Ammon's horn (tissue), 1 donor: ENCODE measurements at regions not wholly inside any gene's neighbourhood (a gene's known extent, or its start where the extent isn't known, plus 50 kb on each side); places are given as distances from the start of the nearest gene placed in this dataset.
"Not testable (repeated sequence)": the region's sequence is repeated elsewhere in the genome, so short reads cannot be mapped to it uniquely, and the experiment has no call there.

ENCODE experiments used
- DNase-seq: peaks from one replicate; pipeline ENCODE4 v3.0.0-alpha.2; 2016; ENCODE audit warnings: low spot score

DNA sequence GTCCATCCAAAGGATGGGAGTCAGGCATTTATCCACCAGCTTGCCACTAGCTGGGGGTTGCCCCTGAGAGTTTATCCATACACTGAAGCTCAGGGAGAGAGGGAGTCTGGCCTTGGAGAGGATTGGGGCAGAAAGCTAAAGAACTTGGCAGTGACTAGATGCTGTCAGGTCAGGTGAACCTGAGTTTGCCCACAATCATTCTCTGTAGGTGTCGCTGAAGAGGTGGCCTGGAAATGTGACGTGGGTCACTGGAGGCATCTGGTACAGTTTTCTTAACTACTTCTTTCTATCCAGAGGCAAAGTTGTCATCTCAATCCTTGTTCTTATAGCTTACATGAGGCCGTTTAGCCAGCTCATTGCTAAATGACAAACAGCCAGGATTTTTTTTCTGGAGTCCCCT lies 298.0 kb upstream of the CTNNB1 start:
- DNase-seq: no peak

DNA sequence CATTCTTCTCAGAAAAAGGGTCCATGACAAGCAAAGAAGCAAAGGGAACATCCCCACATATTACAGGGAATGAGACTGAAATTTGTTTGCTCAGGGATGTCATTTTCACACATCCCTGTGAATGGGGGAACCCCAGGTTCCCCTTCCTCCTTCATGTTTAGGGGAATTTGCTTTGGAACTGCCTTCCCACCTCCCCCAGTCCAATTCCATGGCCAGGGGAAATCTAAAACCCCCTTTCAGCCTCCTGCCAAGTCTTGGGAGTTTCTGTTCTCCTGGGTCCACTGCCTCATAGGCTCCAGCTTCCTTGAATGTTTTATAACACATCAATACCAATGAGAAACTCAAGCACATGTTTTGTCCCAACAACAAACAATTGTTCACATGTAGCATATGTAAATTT lies 297.5 kb upstream of the CTNNB1 start:
- no peak for DNase-seq

DNA sequence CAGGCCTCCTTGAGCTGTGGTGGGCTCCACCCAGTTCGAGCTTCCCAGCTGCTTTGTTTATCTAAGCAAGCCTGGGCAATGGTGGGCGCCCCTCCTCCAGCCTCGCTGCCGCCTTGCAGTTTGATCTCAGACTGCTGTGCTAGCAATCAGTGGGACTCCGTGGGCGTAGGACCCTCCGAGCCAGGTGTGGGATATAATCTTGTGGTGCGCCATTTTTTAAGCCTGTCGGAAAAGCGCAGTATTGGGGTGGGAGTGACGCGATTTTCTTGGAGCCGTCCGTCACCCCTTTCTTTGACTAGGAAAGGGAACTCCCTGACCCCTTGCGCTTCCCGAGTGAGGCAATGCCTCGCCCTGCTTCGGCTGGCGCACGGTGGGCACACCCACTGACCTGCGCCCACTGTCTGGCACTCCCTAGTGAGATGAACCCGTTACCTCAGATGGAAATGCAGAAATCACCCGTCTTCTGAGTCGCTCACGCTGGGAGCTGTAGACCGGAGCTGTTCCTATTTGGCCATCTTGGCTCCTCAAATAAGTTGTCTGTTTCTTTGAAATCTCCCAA lies 291.3 kb upstream of the CTNNB1 start:
- DNase-seq: not testable (repeated sequence)

DNA sequence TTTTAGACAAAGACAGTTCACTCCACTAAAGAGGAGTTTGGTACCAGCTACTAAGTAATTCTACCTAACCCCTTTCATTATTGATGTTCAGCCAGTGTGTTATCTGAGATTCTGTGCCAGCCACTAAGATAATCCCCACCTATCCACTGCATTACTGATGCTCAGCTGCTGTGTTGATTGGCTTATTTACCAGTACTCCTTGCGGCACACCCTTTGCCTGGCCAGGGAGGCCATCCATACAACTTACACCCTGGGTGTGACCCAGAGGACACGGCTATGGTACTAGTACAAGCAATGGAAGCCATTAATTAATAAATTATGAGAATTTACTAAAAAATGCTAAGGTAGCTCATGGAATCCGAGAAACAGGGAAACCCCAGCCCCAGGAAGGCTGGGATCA lies 290.7 kb upstream of the CTNNB1 start:
- DNase-seq: no peak

DNA sequence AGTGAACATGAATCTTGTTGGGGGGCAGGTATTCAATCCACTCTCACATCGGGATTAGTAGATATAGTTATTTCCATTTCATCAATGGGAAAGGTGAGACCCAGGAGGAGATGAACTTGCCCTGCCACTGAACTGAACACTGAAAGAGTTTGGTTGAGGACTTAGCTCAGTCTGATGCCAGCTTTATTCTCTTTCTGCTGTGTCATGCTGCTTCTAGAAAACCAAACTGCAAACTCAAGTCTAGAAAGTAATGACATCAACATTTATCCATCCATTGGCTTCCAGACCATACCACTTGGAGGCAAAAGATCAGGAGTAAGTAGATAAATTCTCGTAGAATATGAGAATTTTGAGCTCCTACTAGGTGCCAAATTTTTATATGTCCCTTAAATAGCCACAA lies 288.0 kb upstream of the CTNNB1 start:
- DNase-seq: no peak

DNA sequence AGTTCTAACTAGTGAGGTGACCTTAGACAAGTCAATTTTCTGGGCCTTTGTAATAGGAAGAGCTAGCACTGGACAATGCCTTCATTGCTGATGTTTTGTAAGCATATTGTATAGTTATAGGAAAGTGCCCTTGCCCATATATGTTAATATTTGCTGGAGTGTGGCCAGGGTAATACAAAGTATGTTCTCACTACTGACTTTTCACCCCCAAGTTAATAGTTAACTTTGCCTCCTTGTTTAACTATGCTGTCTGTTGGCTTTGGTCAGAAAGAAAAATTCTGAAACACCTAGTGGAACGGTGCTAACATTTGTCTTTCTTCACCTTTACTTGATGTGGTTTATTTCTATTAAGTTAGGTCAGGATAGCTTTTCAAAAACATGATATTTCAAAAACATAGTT lies 287.4 kb upstream of the CTNNB1 start:
- no peak for DNase-seq

DNA sequence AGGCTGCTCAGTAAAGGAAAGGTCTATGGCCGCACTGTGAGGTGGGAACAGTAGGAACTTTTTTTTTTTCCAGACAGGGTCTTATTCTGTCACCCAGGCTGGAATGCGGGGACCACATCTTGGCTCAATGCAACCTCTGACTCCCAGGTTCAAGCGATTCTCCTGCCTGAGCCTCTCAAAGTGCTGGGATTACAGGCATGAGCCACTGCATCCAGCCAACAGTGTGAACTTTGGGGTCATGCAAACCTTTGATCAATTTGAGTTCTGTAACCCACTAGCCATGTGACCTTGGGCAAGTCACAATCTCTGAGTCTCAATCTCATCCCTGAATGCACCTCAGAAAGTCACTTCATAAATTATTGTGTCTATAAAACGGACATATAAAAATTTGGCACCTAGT lies 286.8 kb upstream of the CTNNB1 start:
- no peak for DNase-seq

DNA sequence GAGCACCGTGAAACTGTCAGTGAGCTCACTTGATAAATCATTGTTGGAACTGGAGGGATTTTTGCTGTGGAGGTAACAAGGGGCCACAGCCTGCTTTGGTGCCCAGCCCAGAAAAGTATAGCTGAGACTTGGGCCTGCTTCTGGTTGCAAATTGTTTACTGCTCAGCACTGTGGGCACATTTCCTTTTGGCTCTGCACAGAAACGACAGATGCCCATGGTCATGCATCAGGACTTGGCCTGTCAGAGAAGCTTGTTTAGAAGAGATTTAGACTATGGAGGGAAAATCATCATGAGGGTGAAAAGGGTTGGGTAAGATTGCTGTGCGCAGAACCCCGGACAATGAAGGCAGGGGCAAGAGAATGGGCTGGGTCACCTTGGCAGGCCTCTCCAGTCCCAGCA lies 286.1 kb upstream of the CTNNB1 start:
- DNase-seq: no peak

DNA sequence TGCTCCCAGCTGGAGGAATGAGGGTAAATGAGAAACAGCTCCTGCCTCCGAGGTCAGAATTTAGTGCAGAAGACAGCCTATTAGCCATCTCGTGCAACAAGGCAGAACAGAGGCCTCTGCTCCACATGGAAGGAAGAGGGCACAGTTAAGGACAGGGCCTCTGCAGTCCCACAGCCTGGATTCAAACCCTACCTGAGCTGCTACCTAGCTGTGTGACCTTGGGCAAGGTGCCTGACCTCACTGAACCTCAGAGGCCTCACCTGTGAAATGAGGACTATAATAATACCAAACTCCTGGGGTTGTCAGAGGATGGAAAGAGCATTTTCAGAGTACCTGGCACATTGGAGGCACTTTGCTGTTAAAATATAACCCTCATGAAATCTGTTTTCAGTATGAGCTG lies 285.7 kb upstream of the CTNNB1 start:
- DNase-seq: no peak

DNA sequence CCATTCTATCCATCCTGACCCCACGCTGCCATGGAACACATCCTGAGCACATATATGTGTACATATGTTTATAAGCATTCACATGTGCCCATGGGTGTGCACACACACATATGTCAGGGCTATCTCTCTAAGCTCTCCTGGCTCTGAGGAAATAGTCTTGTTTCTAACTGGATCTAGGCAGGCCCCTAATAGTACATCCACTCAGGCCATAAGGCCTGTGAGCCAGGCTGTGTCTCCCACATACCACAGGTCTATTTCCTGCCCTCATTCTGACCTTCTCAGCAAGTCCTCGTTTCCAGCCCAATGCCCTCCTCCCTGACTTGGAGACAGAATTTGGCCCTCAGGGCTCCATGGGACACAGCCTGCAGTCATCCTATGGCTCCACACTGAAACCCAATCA lies 284.8 kb upstream of the CTNNB1 start:
- DNase-seq: no peak

DNA sequence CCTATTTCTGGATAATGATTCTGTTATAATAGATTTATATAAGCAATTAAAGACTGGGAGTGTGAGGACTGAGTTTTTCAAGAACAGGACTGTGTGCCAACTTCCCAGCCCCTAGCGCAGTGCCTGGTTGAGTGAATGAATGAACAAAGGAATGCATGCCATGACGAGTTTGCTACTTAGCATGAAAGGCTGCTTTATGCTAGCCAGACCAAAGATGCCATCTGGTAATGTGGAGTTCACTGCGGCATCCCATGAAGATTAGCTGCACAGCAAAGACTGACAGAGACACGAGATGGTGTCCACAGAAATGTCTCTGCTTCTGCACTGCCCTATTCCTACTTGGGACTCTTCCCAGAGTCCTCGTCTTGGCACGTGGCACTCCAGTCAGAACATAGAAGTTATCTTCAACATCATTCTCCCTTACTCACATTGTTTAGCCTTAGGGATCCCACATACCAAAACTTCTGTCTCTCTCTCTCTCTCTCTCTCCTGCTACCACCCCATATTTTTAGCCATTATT lies 283.9 kb upstream of the CTNNB1 start:
- DNase-seq: peak; percentile 64

DNA sequence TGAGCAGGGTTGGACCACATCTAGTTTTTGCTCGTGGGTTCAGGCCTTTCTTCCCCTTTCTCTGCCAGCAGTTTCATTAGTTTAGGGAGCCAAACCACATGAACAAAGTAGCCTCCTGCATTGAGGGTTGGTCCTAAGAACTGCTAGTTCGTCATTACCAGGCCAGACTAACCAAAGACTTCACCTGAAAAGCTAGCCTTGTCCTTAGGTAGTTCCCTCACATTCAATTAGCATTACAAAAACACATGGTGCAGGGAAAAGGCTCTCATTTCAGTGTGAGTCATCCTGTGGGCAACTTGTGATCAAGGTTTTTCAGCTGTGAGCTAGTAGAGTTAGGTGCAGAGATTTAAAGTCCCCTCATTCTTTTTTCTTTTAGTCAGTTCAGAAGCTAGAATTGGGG lies 279.3 kb upstream of the CTNNB1 start:
- DNase-seq: no peak

DNA sequence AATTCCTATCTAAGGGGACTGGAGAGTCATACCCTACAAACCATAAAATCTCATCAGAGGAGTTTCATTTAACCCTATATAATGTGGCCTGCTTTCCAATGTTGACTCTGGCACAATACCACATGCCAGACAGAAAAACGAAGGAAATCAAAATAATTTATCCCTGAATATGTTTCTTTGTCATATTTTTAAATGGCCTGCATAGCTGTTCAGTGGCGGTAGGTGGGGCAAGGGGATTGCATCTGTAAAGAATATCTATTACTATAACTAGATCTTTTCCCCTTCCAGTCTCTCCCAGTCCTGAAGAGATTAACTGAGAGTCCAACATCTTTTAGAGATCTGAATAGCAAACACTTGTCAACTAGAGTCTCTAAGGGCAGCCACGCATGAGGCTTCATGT lies 278.1 kb upstream of the CTNNB1 start:
- DNase-seq: no peak

DNA sequence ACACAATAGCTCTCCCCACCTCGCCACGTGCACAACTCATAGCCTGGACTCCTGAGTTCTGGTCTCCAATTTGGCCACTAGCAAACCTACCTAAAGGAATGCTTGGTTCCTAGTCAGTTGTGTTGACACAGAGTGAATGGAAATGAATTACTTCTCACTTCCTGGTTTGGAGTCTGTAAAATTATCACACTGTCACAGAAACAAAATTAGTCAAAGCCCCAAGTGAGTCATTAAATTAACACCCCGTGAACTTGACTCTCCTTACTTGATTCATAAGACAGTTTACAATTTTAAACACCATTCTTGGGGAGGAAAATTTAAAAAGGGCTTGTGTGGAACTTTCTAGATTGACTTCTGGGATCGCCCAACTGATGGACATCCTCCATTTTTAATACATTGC lies 276.2 kb upstream of the CTNNB1 start:
- DNase-seq: no peak

DNA sequence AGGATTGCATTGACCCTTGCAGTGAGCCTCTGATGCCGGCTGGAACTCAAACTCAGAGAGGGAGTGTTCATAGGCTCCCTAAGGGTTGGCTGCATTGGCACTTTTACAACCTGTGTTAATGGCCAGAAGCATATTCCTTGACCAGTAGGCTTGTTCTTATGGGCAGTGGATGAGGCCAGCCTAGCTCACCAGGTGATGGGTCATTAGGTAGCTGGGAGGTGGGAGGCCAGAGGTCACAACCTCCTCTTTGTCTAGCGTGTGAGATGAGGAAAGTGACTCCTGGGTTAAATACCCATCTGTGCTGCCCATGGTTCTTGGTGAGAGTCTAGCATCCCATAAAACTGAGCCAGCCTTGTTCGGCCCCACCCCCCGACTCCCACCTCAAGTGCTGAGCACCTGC lies 275.7 kb upstream of the CTNNB1 start:
- no peak for DNase-seq

DNA sequence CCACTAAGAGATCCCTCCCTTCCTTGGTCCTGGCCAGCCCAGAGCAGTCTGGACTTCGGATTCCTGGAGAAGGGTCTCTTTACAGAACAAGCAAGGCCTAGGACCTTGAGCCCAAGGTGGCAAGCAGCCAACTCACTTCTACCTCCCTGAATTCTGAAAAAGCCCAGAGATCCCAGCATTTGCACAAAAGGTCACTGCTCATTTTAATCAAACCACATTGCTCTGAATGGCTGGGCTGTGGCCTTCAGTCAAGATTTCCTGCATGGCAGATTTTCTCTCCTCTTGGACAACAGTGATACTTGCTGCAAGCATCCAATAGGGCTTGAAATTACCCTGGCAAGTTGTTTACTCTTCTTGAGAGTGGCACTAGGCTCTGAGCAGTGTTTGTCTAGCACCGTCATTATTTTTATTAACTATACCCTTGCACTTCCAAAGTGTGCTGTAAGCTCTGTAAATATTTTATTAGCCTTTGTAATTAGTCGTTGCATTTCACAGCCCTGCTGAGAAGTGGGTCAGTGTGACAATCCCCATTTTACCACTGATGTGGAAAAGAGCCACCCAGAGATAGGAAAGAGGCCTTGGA lies 274.7 kb upstream of the CTNNB1 start:
- DNase-seq: peak; percentile 17

DNA sequence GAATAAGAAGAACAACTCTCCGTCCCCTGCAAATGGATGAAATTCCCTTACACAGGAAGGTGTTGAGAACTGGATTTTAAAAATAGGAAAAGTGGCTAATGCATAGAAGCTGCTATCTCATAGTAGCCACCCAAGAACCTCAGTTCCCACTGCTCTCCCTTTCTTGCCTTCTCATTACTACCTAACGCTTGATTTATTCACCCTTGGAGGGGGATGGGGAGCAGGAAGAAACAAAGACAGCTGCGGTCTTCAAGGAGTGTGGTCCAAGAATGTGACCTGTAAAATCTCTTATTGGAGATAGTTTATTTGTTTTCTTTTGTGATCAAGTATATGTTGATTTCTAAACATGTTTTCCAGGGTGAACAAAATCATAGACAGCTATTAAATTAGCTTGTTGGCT lies 274.1 kb upstream of the CTNNB1 start:
- DNase-seq: no peak

DNA sequence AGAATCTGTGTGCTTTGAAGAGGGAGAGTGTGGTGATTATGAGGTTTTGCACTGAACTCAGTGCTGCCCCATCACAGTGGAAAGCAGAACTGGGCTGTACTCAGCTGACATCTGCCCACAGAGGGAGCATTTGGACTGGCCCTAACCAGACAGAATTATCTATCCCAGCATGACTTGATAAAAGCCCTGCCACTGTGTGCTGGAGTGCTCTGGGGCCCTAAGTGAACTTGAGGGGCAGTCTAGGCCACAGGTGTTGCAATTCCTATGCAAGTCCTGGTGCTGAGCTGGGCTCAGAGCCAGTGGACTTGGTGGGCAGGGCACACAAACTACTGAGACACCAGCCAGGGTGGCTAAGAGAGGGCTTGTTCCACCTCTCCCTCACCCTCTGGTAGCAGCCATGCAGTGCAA lies 269.2 kb upstream of the CTNNB1 start:
- DNase-seq: no peak

DNA sequence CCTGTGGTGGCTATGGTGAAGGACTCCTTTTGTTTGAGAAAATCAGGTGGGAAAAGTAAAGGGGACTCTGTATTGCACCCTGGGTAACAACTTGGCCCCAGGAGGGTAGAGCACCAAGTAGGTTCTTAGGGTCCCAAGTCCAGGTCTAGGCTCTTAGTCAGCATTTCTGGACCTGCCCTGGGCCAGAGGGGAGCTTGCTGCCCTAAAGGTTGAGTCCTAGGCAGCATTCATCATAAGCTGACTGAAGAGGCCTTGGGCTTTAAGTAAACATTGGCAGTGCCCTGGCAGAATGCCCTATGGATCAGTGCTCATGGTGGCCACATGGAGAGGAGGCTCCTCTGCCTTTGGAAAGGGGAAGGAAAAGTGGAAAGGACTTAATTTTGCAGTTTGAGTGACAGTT lies 268.5 kb upstream of the CTNNB1 start:
- DNase-seq: no peak

DNA sequence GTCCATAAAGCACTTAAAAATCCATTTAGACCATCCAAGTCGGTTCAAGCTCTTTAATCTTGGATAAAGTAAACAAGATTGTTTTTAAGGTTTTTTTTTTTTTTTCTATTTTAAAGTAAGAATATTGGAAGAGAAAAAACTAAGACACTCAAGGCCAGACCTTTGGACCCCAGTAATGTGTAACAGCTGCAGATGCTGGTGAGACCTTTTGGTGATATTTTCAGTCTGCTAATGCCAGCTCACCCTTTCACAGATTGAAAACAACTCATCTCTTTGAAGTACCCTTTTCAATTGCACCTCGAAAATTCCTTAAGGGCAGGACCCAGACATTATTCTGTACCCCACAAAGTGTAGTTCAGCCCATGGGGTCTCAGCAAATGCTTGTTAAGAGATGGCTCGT lies 260.7 kb upstream of the CTNNB1 start:
- DNase-seq: no peak

DNA sequence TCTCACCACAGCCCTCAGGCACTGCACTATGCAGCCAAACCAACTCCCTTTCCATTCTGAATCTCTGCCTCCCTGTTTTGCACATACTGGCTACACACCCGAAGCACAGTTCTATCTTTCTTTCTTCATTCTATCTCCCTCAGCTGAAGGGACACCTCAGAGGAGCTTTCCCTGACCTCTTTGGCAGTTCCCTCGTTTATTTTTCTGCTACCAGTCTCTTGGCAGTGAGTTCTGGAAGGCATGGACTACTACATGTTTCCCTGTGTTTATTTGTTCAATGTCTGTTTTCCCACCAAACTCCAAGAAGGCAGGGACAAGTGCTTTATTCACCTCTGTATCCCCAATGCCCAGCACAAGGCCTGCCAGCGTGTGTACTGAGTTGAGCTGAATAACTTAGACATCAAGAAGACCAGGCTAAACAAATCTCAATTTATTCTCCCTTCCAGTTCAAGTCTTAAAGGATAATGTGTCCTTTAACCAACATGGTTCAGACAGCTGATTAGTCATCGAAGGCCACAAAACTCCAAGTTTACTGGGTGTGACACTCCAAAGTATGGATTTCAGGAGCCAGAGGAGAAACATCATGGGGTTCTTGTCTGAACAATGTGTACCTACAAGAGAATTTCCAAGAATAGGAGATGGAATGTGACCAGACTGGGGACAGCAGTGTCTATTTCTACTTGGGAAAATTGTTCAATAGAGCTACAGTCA lies 260.1 kb upstream of the CTNNB1 start:
- no peak for DNase-seq

DNA sequence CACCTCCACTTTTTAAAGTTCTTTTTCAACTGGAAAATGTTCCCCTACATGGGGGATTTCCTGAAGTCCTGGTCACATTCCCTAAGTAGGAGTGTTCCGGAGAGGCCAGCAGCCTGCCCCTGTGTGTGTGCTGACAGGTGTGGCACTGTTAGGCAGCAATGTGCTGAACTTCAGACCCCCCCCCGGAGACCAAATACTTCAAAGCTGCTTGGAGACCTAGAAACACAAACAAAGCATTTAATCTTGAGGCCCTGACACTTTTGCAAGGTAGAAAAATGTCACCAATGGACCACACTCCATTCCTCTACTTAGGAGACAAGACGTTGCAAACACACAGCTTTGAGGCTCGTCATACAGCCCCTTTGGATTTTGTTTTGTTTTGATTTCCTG lies 259.6 kb upstream of the CTNNB1 start:
- no peak for DNase-seq

DNA sequence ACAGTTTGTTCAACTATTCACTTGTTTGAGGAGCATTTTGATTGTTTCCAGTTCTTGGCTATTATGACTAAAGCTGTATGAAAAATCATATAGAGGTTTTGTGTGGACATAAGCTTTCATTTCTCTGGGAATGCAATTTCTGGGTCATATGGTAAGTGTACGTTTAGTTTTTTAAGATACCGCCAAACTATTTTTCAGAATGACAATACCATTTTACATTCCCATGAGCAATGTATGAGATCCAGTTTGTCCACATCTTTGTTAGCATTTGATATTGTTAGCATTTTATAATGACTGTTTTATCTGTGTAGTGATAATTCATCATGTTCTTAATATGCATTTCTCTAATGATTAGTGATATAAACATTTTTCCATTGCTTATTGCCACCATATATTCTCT lies 258.7 kb upstream of the CTNNB1 start:
- no peak for DNase-seq

DNA sequence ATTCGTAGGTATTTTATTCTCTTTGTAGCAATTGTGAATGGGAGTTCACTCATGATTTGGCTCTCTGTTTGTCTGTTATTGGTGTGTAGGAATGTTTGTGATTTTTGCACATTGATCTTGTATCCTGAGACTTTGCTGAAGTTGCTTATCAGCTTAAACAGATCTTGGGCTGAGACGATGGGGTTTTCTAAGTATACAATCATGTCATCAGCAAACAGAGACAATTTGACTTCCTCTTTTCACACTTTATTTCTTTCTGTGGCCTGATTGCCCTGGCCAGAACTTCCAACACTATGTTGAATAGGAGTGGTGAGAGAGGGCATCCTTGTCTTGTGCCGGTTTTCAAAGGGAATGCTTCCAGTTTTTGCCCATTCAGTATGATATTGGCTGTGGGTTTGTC lies 252.3 kb upstream of the CTNNB1 start:
- not testable (repeated sequence) for DNase-seq
